Endothelial cell of hepatic sinusoid (primary cell): ENCODE measurements at regions not wholly inside any gene's neighbourhood (a gene's known extent, or its start where the extent isn't known, plus 50 kb on each side); places are given as distances from the start of the nearest gene placed in this dataset.
"Not testable (repeated sequence)": the region's sequence is repeated elsewhere in the genome, so short reads cannot be mapped to it uniquely, and the experiment has no call there.

Experiments used
- in situ Hi-C: cut with HindIII; loops from 2 replicates; pipeline ENCODE4 v1.10.0; 2017; ENCODE audit warnings: low sequenced_read_pairs

DNA sequence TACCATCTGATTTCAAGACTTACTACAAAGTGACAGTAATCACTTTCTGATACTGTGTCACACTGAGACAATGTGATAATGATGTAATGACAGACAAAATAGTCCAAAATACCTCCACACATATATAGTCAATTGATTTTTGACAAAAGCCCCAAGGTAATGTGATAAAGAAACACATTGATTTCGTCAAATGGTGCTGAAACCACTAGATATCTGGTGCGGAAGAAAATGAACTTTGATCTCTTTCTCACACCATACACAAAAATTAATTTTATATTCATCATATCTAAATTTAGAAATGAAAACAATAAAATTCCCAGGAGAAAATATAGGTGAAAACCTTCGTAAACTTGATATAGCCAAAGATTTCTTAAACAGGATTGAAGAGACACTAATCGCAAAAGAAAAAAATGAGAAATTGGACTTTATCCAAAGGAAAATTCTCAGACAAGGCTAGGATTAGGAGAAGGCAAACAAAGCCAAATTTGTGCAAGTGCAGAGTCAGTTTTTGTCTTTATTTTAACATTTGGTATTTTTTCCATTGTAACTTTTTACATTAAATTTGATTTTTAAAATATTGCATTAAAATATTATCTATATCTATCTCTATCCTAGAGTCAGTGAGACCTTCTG, 739.9 kb downstream of the DIAPH3 start:
- in situ Hi-C loops = no loop called here

DNA sequence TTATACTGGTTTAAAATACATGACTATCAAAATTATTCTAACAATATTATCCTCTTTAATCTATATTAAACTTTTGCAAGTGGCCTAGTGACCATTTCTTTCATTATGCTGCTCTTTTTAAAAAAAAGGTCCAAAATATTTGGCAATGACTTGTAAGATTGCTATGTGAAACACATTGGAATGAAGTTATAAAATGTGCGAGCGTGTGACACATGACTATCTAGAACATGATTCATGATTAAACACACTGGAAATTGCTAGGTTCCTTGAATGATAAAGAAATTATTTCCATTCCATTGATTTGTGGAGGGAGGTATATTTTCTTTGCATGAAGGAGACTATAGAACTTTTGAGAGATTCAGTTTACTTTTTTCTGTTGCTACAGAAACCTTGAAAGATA, 739.1 kb downstream of the DIAPH3 start:
- in situ Hi-C loops = no loop called here

DNA sequence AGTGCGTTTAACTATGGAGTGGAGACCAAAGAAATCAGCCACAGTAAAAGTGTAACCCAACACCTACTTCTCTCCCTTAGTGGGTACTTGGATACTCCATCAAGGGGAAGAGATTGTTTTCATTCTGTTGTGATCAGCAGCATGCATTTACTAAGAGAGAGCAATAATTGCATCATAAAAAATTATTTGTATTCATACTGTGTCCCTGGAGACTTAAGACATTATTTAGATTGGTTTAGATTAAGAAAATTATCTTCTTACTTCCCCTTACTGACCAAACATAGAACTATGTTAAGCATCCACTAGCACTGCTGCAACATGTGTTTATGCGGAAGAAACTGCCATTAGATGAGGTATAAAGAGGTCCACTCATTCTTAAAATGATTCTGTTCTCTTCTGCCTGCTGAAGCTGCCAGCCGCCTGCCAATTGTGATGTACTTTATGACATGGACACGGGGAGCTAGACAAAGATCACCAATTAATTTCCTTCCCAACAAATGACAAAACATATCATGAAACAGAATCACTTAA, 738.5 kb downstream of the DIAPH3 start:
- in situ Hi-C loops = no loop called here

DNA sequence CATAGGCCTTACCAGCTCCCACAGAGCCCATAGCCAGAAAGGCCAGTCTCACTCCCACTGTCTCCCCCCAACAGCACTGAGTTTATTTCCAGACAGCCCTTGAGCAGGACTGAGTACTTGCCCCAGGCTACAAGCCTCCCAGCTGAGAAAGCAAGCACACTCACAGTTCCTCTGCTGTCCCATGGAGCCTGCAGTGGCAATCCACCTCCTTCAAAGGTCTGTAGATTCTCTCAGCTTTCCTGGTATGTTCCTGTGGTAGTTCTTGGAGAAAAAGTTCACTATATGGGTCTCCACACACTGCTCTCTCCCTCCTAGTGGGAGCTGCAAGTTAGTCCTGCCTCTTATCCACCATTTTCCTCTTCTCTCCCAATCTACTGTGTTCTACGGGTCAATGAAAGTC, 728.7 kb downstream of the DIAPH3 start:
- in situ Hi-C loops = no loop called here

DNA sequence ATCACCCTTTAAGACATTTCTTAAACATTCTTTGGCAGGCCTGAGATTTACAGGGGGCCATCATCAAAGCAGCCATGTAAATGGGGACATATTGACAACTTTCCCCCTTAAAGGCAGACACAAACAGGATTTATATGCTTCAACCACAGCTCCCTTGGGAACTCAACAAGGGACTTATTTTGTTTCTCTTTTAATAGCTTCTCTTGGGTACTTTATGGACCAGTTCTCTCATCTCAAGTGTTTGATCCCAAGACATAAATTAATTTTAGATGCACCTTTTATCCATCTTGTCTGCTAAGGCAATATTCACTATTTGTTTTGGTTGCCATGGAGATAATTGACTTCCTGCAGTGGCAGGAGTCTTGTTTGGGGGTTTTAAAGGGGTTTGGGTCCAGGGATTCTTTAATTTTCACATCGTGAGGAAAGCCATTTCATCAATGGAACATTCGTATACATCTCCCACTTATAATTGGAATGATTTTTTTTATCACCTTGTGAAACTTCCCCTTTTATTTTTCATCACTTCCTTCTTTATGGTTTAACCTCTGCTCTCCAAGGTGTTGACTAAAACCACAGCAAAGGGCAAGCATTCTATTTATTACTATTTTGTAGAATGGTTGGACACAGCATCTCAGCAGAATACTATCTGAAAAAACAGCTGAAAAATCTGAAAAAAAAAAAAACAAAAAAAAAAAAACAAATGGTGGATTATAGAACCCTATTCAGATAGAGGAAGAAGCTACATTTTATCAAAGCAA, 726.0 kb downstream of the DIAPH3 start:
- in situ Hi-C loops = no loop called here

DNA sequence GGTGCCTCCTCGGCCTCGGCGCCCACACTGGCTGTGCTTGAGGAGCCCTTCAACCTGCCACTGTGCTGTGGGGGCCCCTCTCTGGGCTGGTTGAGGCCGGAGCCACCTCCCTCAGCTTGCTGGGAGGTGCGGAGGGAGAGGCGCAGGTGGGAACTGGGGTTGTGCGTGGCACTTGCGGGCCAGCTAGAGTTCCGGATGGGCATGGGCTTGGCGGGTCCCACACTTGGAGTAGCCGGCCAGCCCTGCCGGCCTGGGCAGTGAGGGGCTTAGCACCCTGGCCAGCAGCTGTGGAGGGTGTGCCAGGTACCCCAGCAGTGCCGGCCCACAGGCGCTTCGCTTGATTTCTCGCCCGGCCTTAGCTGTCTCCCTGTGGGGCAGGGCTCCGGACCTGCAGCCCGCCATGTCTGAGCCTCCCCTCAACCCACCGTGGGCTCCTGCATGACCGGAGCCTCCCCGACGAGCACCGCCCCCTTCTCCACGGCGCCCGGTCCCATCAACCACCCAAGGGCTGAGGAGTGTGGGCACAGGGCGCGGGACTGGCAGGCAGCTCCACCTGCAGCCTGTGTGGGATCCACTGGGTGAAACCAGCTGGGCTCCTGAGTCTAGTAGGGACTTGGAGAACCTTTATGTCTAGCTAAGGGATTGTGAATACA, 723.8 kb downstream of the DIAPH3 start:
- in situ Hi-C loops = no loop called here

DNA sequence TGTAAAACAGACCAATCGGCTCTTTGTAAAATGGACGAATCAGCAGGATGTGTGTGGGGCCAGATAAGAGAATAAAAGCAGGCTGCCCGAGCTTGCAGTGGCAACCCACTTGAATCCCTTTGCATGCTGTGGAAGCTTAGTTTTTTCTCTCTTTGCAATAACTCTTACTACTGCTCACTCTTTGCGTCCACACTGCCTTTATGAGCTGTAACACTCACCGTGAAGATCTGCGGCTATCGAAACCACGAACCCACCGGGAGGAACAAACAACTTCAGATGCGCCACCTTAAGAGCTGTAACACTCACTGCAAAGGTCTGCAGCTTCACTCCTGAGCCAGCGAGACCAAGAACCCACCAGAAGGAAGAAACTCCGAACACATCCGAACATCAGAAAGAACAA, 722.7 kb downstream of the DIAPH3 start:
- in situ Hi-C loops = not testable (repeated sequence)

DNA sequence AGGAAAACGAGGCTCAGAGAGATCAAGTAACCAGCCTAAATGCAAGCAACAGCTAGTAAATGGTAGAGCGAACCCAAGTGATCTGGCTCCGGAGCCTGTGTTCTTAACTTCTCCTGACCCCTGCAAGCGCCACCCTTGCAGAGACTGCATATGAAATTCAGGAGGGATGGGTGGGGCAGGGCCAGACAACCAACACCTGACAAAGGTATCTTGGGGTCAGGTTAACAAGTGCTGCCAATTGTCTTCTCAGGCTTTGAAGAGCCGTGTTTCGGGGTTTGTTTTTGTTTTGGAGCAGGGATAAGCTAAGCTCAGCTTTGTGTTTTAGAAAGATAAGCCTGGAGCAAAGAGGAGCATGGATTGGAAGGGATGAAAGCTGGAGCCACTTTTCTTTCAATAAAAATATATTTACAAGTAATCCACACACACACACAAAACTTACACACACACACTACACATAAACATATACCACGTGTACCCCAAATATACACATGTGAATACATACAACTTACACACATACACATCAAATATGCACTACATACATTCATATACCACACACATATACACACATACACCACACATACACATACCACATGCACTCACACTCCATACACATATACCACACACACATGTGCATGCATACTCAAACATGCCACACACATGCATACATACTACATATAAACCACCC, 722.0 kb downstream of the DIAPH3 start:
- in situ Hi-C loops = no loop called here

DNA sequence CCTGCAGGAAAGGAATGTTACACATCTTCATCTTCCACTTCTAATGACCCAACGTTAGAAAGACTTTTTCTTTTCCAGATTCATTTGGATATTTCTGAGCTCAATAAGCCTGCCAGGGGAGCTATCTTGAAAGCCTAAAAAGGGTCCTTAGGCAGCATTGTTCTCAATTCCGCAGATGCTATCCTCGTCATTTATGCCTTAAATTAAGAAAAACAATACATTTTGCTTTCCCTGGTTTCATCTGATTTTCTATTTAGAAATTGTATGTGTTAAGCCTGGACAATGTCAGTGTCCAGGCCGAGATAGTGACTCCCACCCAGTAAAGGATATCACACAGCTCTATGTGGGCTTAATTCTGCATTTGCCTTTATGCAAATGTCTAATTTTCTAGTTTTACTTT, 721.3 kb downstream of the DIAPH3 start:
- in situ Hi-C loops = no loop called here

DNA sequence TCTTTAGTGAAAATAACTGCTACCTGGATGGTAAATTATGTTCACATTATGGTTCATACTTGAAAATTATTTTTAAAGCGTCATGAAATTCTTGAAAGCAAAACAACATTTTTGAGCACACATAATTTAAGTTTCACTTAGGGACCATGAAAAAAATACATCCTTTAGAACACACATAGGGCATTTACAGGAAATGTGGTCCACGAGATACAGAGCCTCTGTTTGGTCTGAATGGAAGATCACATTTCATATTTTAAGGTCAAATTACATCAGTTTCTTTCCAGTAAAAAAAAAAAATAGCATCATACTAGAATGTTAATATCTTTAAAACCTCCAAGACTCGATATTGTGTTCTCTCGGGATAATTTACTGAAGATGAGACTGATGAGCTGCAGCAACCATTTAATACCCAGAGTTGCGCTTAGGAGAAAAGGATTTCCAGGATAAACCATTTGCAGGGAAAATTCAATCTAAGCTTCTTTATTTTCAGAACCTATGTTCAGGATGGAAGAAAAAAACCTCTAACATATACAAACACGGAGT, 720.7 kb downstream of the DIAPH3 start:
- in situ Hi-C loops = no loop called here

DNA sequence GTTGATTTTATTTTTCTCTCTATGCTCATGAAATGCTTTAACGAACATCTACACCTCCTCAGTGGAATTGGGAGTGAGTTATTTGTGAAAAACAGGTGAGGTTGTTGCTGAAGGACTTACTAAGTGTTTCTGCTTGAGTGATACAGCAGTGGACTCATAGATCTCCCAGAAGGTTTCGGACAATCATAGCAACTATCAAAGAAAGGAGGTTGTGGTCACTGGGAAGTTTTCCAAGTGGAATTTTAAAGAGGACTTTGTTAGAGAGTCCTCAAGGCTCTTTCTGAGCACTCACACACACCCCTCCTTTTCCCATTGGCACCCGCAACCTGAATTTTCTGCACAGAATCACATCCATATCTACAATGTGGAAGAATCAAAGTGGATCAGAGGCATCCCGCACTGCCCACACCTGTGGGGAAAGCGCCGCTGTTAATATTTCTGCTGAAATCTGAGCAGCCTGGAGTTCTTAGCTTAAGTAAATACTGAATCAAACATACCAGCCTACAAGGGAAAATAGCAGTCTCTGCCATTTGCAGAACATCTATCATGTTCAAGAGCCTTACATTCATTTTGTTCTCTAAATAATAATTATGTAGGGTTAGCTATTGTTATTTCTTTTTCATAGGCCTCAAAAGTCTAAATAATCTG, 719.4 kb downstream of the DIAPH3 start:
- in situ Hi-C loops = no loop called here

DNA sequence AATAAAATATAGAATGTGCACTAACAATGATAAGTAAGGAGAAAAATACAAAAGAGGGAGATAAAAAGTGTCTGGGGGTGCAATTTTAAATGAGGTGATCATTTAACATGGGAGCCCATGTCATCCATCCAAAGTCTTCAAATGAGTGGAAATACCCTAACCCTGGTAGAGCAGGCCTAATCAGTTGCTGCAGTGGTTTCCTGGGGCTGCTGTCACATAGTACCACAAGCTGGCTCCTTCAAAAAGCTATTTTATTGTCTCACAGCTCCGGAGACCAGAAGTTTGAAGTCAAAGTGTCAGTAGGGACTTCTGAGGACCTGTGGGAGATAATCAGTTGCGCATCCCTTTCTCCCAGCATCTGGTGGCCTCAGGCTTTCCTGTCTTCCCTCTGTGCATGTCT, 717.9 kb downstream of the DIAPH3 start:
- in situ Hi-C loops = no loop called here

DNA sequence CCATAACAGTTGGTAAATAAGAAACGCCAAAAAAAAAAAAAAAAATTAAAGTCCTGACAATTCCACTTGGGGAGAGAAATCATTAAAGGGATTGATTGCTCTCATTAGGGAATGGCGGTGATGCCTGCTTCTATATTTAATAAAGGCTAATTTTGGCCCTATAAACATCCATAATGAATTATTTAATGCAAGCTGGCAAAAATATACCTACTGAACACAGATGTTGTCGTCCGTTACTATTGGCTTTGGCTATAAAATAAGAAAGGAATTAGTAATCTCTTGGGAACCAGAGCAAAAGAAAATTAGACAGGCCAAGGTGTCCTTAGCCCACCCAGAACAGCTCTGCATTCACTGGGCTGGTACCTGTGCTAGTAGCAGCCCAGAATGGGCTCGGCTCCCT, 717.3 kb downstream of the DIAPH3 start:
- in situ Hi-C loops = no loop called here

DNA sequence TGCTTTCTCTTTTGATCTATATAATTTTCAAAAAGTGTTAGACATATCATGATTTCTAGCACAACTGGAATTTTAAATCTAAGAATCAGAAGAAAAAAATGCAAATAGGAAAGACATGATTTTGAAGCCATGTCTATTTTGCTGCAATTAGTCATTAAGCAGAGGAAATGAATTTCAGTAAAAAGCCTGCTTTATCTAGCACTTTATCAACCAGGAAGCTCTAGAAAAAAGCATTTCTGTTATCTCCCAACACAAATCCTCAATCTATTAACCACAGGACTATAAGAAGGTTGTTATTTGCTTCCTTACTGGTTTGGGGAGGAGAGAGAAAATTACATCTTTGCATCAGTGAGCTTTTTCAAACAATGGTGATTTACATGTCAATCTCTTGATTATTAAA, 716.7 kb downstream of the DIAPH3 start:
- in situ Hi-C loops = no loop called here

DNA sequence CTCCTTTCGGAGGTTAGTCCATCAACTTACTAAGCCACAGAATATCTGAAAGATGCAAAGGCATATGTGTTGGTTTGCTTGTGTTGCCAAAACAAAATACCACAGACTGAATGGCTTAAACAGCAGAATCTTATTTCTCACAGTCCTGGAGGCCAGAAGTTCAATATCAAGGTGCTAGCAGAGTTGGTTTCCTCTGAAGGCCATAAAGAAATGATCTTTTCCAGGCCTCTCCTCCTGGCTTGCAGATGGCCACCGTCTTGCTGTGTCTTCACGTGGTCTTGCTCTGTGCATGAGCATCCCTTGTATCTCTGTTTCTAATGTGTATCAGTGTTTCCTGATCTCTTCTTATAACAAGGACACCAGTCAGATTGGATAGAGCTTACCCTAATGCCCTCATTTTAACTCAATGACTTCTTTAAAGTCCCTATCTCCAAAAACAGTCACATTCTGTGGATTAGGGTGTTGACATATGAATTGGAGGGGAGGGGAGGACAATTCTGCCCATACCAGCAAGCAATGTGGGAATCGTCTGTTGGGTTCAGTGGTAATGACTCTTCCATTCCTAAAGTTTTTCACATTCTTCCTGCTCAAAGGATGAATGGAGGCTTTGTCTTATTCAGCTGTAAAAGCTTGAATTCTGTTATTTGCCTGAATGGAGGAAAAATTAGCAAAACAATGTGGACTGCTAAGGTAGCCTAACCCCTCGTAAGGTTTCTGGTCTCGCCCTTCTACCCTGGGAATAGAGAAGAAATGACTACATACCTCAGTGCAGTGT, 715.7 kb downstream of the DIAPH3 start:
- in situ Hi-C loops = no loop called here

DNA sequence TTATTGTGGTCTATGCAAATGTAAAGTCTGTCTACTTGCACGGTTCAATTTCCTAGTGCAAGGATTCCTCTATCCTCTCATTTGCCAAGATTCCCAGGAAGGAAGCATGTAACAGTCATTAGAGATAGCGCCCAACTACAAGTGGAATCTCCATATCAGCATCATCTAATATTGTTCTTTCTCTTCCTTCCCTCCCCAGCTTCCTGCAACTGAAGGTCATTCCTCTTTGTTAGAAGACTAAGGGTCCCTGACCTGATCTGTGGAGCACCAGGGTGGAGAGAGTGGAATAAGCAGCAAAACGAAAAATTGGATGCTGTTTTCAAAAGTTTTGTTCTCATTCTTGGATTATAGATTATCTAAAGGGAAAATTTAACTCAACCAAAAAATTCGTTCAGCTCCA, 714.0 kb downstream of the DIAPH3 start:
- in situ Hi-C loops = no loop called here

DNA sequence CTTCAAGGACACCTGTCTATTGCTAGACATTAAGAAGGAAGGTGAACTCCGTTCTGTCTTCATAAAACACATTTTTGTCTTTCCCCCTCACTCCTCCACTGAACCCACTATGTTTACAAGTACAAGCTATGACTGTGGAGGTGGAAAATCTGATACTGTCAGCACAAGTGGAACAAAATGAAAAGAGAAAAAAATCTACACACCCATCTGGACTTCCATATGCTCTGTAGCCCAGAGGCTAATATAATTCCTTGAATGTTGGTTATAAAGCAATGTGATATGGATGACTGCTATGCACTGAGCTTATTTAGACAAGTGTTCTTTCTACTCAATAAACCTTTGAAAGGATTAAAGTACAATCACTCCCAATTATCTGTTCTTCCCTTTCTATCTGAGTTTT, 713.5 kb downstream of the DIAPH3 start:
- in situ Hi-C loops = no loop called here

DNA sequence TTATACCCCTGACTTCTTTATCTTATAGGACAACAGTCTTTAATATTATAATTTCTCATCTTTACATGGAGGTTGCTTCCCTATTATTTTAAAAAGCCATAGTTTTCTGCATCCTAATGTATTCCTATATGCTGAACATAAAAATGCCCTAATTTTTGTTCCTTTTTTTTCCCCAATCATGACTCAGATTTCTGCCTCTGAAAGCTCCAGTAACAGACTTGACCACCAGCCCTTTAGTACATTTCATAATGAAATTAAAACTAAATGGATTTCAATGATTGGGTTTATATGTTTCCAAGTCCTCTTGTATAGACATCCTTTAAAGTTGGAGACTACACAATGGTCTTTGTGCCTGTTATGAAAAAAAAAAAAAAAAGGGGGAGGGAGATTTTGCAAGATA, 712.5 kb downstream of the DIAPH3 start:
- in situ Hi-C loops = no loop called here

DNA sequence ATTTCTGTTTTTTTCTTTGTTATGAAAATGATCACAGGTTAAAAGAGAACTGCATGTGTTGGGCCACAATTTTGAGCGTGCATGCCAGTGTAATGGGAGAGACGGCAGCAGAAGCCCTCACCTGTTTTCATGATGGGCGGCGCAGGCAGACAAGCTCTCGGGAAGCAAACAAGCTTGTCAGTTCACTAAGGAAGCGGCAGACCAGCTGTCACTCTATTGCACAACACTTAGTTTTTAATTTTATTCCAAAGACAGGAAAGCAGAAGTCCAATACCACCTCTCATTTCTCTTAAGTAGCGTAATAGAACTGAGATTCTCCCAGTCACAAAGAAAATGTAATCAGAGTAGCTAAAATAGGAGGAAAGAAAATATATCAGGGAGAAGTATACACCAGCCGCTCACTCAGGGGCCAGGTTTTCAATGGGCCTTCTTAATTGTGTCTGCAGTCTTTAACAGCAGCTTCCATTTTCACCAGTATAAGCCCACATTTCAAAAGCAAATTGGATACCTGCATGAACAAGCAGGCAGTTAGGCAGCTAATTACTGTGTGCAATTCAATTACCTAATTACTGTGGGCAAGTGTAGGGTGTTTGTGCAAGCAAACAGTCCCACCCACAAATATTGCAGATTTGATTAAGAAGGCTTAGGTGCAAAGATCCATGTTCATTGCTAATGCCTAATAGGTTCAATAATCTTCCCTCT, 711.4 kb downstream of the DIAPH3 start:
- in situ Hi-C loops = no loop called here
